AG08395 (cell line): ENCODE measurements at regions not wholly inside any gene's neighbourhood (a gene's known extent, or its start where the extent isn't known, plus 50 kb on each side); places are given as distances from the start of the nearest gene placed in this dataset.
A peak's percentile ranks its signal among the peaks of the same experiment; 100 is the strongest.

Source experiments
- DNase-seq: peaks from one replicate; pipeline ENCODE4 v3.0.0; 2012; ENCODE audit warnings: mixed read lengths, low spot score

DNA sequence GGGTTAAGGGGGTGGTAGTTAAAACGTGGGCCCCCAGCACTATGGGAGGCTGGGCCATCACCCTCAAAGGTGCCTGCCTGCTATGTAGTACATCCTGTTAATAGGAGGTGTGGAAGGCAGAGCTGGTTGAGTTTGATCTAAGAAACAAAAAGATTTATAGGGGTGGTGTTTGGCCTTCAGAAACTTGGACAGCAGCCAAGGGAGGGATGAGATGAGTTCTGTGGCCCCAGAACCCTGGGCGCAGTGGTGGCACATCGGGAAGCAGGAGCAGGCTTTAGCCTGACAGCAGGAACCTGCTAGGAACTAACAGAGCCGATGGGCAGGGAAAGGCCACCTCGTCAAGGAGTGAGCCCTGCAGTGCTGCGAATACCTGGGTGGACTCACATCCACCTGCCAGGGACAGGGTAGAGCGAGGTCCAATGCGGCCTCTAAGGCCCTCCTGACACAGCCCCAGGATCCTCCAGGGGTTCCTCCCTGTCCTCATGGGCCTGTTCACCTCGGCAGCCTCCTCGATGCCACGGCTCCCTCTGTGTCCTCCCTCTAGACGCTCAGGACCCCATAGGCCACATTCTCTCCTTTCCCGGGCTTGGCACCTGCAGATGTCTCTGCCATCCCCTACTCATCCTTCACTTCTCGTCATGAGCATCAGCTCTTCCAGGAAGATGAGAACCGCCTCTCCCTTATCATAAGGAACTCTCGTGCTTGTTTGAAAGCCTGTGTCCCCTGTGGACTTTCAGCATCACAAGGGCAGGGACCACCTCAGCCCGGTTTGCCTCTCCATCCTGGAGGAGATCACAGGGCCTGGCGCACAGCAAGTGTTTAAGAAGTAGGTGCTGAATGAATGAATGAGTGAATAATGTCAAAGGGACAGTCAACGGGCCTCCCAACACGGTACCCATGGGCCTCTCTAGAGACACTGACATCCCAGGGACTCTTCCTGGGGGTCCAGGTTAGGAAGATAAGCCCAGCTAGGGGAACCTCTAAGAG, 103.5 kb upstream of the TNRC6C start:
- no peak for DNase-seq

DNA sequence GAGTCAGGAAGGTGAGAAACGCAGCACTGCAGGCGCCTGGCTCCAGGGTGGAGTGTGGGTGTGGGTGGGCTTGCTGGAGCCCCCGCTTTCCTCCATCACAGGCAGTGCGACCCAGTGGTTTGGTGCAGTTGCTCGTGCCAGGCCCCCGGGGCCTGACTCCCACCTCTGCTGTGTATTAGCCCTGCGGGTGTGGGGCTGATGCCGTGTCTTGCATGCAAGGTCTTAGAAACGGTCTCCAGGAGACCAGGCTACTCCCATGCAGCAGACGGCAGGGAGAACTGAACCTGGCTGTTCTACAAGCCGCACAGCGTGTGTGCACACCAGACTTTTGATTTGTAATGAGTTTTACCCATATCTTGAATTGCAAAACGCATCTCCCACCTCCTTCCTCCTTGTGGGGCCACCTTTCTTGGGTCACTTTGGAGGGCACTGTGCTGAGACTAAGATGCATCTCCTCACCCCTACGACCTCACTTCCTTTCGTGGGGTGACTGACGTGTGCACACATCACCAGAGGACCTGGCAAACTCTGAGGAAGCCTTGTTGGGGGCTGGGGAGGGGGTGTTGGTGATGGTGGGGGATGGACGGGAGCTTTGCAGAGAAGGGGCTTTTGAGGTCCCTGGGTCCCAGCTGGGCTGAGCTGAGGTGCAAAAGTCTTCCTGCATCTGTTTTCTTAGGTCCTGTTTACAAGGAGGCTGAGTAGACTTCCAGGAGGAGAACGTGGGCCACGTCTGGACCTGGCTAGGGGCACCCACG, 101.8 kb upstream of the TNRC6C start:
- no peak for DNase-seq

DNA sequence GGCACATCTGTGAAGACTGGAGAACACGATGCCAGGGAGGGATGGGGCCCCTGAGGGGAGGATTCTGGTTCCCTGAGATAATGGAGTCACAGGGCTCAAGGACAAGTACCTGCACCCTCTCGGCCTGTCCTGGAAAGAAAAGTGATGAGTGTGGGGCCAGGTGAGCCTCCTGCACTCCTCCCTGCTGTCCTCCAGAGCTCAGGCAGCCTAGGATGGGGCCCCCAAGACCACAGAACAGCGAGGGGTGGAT, 101.3 kb upstream of the TNRC6C start:
- no peak for DNase-seq

DNA sequence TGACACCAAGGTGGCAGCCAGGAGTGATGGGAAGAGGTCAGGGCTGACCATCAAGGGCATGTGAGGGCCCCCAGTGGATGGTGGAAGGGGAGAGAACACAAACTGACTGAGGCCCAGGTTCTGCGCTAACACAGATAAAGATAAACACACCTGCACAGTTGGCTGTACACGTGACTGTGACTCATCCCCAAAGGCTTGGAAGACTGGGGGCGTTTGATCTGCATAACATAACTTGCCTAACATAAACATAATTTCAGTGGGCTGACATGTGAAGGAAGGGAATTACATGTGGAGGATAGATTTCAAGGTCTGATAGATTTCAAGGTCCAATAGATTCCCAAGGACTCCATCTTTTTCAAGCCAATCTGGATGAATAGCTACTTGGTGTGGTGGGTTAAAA, 100.9 kb upstream of the TNRC6C start:
- DNase-seq = no peak

DNA sequence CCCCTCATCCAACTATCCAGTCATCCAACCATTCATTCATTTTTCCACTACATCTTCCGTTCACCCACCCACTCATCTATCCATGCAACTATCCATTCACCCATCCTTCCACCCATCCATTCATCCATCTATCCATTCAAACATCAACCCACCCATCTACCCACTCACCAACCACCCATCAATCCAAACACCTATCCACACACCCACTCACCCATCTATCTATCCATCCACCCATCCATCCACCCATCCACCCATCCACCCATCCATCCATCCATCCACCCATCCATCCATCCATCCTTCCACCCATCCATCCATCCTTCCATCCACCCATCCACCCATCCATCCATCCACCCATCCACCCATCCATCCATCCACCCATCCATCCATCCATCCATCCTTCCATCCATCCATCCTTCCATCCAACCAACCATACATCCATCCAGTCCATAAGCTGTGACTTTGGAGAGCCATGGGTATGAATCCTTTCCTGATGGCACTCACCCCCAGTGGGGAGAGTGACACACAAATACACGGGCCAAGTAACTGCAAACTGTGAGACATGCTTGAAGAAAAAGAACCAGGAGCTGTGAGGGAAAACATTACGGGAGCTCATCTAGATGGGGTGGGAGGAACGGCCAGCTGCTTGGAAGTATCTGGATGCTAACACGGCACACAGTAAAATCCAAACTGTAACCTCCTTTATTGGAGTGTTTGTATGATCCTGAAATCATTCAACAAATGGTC, 100.0 kb upstream of the TNRC6C start:
- DNase-seq = no peak

DNA sequence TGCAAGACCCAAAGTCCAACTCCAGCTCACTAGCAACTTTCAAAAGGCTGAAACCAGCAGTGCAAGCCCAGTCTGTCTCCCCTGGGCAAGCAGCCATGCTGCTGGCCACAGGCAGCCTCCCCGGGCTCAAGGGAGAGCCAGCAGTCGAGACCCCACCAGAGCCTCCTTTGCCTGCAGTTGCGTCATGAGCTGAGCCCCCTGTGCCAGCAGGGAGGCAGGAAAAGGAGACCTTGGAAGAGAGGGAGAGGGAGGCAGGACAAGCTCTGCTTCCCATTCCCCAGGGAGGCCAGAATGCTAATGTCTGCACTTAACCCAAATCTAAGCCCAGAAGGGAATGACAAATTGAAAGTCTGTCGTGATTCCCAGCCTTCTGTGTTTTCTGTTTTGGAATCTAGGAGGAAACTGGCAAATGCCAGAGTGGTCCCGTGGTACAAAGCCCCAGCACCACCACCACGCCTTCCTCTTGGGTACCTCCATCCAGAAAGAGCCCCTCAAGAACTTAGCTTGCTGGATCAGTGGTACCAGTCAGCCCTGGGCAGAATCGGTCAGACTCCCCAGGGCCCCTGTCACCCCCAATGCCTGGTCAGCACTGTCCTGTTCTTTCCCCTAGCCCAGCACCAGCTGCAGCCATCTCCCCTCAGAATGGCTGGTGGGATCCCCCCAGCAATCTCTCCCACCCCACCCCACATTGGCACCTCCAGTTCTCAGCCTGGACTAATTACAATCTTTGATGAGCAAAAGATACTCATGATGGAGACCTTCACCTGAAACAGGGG, 99.3 kb upstream of the TNRC6C start:
- DNase-seq = no peak

DNA sequence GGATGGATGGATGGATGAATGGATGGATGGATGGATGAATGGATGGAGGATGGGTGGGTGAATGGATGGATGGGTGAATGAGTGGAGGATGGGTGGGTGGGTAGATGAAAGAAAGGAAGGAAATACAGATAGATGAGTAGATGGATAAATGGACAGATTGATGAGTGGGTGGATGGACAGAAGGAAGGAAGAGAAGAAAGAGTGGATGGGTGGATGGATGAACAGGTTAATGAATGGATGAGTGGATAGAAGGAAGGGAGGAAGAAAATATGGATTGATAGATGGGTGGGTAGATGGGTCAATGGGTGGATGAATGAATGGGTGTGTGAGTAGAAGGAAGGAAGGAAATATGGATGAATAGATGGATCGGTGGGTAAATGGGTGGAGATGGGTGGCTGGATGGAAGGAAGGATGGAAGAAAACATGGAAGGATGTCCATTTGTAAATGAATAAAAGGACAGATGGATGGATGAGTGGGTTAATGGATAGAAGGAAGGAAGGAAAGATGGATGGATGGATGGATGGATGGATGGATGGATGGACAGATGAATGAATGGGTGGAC, 97.3 kb upstream of the TNRC6C start:
- no peak for DNase-seq

DNA sequence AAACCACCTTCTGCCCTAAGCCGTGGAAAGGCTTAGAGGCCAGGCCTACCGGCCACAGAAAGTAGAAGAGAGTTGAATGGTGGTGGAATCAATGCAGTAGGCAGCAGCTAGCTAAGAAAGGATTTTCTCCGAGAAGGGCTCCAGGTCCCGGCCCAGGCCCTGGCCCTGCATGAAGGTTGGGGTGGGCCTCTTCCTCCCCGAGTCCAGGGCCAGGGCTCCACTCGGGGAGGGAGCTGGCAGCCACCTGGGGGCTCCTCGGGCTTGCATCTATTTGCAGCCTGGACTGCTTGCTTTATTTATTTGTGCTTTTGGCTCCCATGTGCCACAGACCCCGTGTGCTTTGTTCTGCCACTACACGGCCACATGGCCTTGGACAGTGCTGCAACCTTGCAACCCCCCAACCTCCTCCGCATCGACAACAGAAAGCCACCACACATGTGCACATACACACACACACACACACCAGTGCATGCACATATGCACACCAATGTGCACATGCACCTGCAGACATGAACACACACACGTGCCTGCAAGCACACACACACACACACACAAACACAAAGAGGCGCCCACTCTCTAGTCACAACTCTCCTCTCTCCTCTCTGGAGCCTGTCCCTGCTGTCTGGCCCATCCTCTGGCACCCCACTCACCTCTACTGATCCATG, 96.4 kb upstream of the TNRC6C start:
- DNase-seq = no peak

DNA sequence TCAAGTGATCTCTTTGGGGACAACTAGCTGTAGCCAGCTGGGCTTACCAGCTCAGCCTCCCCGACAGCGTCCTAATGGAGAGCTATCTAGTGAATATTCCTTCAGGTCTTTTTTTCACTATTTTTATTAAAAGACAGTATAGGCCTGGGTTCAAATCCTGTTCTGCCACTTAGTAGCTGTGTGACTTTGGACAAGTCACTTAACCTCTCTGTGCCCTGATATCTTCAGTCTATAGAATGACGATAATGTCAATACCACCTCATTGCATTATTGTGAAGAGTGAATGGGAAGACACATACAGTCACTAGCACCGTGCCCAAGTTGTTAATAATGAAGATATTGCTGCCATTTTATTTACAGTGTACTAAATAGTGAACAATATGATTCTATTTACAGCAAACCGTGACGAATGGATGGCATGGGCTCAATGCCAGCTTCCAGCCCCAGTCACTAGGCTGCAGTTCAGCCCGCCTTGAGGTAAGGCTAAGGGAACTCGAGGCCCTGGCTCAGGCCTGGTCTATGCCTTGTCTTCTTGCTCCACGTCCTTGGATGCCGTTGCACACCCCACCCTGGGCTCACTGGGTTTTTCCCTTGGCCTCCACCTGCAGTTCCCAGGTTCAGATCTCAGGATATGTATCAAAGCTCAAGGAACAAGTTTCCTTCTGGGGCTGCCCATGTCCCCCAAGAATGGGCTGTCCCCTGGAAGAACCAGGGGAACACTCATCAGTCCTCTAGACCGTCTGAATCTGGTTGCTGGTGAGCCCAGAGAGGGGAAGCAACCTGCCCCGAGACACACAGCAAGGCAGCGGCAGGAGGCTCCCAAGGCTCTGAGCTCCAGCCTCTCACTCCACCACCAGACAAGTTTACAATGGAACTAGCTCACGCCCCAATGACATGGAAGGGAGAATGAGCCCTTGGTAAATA, 95.4 kb upstream of the TNRC6C start:
- DNase-seq = no peak

DNA sequence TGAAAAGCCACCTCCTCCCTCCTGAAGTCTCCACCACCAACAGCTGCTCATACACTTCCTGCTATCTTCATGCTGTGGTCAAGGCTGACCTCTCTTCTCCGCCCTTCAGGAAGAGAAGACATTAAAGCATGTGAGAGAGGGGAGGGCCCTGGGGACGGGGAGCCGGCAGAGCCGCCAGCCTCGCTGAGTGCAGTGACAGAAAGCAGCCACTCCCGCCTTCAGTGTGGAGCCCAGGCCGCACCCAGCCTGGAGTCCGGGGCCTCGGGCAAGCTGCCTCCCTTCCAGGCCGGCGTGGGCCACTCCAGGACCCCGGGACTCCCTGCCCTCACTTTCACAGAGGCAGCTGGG, 94.7 kb upstream of the TNRC6C start:
- peak; percentile 43 for DNase-seq

DNA sequence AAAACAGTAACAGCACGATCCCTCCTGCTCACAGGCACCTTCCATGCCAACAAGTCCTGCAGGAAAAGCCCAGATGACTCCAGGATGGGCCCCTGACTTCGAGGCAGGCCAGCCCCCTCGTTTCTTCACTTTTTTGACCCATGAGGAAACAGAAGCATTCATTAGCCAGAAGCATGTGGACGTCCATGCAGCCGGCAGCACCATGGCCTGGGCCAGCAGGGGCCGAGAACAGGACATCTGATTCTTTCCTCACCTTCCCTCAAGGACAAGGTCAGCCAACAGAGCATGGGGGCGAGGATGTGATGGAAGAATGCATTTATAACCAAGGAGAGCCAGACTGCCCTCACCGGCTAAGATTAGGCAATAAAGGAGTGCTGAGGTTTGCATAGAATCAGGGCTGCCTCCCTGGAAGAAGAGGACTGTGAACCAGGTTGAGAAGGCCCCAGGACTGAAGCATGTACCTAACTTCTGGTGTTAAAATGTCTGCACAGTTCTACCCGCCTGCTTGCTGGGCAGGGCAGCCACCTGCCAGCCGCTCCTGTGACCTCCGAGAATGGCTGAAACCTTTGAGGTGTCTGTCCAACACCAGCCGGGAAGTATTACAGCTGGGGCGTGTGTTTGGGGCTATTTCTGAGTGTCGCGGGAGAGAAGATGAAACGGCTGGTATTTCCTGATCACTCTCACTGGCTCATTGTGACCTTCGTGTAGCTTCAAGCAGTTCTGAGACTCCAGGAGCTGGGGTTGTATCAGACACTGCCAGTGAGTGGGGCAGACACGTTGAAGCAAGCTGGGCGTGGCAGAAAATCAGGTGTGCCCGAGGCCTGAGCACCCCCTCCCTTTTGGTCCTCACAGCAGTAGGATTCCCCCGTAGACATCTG, 94.0 kb upstream of the TNRC6C start:
- no peak for DNase-seq

DNA sequence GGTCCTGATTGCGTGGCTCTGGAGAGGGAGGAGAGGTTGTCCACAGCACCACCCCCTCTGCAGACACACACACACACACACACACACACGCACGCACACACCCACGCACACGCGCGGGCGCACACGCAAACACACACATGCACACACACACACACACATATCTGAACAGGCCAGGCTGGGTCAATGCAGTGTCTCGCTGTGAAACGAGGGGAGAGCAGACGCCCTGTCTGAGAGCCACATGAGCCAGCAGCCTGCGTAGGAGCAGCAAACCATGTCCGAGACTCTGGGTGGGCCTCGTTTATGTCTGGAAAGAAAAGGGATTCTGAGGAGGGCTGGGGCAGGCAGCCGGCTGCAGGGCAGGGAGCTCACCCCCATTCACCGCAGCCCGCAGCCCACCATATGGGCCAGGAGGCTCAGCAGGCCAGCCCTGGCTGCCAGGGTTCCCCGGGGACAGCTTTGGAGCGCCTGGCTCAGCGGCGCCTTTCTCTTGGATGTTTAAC, 93.3 kb upstream of the TNRC6C start:
- peak; percentile 25 for DNase-seq

DNA sequence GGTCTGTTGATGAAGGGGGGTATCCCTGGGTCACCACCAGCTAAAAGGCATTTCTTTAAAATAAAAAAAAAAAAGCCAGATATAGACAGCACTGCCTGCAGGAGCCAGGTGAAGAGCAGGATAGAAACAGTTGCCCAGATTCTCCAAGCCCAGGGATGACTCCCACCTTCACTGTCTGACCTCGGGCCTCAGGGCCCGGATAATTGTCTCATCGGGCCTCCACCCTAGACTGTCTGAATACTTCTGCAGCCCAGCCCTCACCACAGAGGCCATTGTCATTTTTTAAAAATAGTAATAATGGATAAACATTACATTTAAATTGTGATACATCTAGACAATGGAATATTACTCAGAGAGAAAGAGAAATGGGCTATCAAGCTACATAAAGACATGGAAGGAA, 92.8 kb upstream of the TNRC6C start:
- no peak for DNase-seq

DNA sequence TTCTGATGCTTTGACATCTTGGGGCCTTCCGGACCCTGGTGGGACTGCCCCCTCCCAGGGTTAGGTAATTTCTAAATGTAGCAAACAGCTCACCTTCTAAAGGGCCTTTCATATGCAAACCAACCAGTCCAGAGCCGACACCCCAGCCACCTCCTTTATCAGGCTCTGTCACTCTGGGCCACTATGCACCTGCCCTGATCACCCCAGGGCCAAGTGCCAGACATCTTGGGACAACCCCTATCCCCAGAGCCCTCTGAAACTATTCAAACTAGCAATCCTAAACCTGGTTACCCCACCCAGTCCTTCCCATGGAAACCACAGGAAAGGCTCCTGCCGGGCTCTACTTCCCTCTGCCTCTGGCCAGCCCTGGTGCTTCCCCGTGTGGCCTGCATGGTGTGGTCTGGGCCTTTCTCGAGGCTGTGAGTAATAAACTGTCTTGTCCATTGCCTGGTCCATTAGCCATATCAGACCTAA, 91.2 kb upstream of the TNRC6C start:
- DNase-seq = no peak

DNA sequence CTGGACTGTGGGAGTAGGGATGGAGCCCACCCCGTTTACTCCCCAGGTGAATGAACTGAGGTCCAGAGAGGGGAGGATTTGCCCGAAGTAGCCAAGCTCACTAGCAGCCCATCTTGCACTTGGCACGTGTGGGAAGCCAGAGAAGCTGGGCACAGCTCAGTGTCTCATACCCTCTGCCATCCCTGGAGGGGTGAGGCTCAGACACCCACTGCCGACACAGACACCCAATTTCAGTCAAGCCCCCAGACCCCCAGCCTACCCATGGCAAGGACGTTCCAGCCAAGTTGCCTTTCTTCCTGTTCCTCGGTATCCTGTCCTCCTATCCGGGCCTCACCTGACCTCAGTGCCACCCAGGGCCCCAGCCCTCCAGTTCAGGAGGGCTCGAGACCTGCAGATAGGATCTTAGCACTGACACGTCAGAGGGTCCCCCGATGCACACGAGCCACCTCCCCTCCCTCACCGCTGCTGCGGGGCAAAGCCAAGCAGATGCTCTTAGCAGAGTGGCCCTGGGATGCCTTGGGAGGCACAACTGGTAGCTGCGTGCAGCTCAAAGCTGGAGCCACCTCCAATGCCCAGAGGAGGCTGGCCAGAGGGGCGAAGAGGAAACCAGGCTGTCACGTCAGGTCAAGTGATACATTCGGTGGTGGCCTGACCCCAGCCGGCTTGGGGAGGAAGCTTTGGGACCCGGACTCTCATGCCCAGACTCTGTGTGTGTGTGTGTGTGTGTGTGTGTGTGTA, 90.4 kb upstream of the TNRC6C start:
- DNase-seq = no peak

DNA sequence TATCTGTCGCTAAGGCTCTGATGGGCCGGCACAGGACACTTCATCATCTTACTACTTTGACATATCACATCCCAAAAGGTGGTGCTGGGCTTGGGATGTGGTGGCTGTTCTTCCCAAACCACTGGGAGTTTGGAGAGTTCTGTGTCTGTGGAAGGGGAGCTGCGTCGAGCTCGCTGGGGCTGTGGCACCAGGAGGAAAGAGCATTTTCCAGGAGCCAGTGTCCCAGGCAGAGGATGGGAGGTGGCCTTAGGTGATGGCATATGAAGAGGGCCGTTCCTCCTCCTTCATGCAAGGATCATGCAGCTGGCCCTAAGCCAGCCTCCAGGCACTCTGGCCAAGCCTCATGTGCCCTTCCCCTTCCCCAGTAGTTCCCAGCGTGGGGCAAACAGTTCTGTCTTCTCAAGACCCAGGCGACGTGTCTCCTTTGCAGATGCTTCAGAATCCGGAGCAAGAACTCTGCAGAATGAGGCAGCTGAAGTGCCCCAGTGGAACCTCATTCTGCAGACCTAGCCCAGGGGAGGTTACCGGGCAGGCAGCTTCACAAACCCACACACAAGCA, 89.4 kb upstream of the TNRC6C start:
- no peak for DNase-seq

DNA sequence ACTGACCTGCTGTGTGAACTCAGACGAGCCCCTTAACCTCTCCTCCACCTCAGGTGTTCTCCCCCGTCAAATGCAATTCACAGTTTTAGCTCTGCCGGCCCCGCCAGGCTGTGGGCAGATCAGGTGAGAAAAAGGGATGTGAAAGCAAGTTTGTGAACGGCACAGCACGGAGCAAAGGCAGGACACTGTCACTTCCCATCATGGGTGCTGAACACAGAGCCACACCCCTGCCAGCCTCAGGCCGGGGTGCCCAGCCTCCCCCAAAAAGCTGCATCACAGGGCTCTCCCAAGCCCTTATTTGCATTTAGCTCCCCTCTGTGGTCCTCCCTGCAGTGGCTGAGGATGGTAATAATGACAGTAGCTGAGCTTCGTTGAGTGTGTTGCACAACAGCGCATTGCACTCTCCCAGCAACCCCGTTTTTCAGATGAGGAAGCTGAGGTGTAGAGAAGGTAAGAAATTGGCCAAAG, 88.8 kb upstream of the TNRC6C start:
- no peak for DNase-seq

DNA sequence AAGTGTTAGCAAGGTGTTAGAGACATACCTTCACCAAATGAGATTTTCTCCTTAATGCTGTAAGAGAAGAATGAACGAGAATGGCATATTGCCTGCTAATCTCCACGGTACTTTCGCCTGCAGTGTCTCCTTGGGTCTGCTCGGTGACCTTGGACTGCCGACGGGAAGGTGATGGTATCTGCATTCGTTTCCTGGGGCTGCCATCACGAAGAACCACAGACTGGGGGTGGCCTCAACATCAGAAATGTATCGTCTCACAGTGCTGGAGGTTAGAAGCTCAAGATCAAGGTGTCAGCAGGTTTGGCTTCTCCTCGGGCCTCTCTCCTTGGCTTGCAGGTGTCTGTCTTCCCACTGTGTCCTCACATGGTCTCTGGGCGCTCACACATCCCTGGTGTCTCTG, 86.3 kb upstream of the TNRC6C start:
- no peak for DNase-seq
